A673 (cell line): ENCODE measurements at regions not wholly inside any gene's neighbourhood (a gene's known extent, or its start where the extent isn't known, plus 50 kb on each side); places are given as distances from the start of the nearest gene placed in this dataset.

Experiments
- EZH2 ChIP-seq: fragments of 200-600 bp; sonication (generic); IDR thresholded peaks from 2 replicates; pipeline ENCODE4 v1.6.1; 2017; ENCODE audit warnings: borderline replicate concordance, low read depth, mild to moderate bottlenecking, mixed read lengths, antibody characterized with exemption, low read length; ENCODE audit not compliant: poor library complexity, severe bottlenecking
- TF ChIP-seq, protein P1 (sequence below): fragments of 300-800, 200-600 bp; sonication (generic); conservative IDR thresholded peaks from 2 replicates; pipeline ENCODE4 v1.5.1; 2017; ENCODE audit warnings: low read depth, mild to moderate bottlenecking, antibody characterized with exemption, low read length, moderate library complexity, mixed read lengths

DNA sequence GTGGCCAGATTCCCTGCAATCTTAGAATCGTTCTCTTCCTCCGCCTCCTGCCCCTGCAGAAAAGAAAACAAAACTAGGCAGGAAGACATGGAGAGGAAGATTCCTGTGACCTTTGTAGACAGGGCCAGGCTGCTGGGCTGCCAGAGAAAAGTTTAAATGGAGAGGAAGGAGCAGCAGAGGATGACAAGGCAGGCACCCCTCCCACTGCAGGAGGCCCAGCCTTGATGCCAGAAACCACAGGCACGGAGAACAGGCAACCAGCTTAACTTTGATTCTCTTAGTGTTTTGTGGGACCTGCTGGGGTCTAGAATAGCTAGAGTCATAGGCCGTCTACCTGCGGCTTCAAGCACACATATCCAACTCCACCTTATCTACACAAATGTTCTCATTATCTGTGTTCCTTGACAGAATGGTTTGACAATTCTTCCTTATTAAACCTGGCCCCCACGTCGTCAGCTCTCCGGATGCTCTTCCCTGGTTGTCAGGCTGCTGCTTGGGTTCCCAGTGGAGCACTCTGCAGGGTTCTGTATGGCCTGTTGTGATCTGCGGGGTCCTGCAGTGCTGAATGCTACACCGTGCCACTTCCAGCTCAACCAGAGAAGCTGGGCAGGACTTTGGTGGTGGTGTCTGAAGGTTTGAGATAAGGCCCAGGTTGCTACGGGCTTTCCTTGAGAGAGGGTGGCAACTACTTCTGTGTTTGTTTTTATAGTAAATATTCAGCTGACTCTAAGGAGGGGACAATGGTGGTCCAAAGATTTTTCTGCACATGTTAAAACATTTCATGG is 609.5 kb downstream of the AACS start:
- no peak for TF ChIP-seq EZH2
- TF ChIP-seq, protein P1, sequence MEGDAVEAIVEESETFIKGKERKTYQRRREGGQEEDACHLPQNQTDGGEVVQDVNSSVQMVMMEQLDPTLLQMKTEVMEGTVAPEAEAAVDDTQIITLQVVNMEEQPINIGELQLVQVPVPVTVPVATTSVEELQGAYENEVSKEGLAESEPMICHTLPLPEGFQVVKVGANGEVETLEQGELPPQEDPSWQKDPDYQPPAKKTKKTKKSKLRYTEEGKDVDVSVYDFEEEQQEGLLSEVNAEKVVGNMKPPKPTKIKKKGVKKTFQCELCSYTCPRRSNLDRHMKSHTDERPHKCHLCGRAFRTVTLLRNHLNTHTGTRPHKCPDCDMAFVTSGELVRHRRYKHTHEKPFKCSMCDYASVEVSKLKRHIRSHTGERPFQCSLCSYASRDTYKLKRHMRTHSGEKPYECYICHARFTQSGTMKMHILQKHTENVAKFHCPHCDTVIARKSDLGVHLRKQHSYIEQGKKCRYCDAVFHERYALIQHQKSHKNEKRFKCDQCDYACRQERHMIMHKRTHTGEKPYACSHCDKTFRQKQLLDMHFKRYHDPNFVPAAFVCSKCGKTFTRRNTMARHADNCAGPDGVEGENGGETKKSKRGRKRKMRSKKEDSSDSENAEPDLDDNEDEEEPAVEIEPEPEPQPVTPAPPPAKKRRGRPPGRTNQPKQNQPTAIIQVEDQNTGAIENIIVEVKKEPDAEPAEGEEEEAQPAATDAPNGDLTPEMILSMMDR: no peak
